ENCODE measurements at regions not wholly inside any gene's neighbourhood (a gene's known extent, or its start where the extent isn't known, plus 50 kb on each side); places are given as distances from the start of the nearest gene placed in this dataset.
"Not testable (repeated sequence)": the region's sequence is repeated elsewhere in the genome, so short reads cannot be mapped to it uniquely, and the experiment has no call there.

DNA sequence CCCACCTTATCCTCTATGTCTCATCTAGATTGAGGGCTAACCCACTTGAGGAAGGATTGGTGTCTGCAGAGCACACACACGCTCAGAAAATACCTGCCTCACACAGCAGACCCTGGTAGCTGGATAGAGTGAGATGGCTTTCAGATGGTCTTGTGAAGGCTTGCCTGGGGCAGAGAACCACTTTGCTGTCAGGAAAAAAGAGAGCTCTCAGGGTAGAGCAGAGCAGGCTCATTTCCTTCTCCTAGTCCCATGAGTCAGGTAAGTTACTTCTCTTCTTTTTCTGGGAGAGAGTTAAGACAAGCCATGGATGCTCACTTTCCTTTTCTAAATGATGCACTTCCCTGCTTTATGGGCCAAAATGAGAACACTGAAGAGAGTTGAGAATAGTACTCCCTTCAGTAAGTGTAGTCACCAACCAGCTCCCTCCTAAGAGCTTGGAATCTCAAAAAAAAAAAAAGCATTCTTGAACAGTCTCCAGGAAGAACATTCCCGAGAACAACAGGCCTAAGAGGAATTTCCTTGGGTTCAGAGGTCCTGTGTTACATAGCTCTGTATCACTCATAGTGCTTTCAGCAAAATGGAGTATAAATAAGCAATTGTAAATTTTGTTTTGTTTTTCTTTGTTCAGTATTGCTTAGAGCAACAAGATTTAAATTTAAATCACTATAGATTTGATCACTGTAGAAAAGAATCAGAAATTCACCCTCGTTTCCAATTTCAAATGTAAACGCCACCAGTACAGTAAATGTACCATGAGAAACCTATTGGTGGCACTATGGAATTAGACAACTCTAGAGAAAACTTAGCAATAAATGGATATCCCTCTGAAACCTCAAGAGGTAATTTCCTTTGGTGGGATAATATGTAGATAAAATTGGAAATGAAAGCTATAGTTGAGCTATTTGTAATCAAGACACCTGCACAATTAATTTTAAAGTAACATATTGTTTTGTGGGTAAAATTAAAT lies 530.3 kb downstream of the RFPL4B start:
- DNase-seq (ENCODE audit: low read depth in 2 of 2) = no peak

DNA sequence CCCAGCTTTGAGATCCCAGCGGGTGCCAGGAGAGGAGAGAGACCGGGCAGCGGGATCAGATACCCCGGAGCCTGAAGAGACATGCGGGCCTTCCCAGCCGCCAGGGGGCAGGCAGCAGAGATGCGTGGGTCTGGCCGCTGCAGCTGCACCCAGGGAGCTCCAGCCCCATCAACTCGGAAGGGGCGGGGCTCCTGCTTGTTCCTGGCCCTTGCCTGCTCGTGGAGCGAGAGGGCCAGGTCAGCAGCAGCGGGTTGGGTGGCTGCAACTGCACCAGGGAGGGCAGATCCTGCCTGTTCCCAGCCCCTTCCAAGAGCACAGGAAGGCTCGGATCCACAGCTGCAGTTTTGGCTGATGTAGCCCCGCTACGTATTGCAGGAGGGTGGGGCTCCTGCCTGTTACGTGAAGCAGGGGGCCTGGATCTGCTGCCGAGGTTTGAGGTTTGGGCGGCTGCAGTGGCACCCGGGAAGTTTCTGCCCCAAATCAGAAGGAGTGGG lies 532.8 kb downstream of the RFPL4B start:
- no peak for DNase-seq (ENCODE audit: low read depth in 2 of 2)

DNA sequence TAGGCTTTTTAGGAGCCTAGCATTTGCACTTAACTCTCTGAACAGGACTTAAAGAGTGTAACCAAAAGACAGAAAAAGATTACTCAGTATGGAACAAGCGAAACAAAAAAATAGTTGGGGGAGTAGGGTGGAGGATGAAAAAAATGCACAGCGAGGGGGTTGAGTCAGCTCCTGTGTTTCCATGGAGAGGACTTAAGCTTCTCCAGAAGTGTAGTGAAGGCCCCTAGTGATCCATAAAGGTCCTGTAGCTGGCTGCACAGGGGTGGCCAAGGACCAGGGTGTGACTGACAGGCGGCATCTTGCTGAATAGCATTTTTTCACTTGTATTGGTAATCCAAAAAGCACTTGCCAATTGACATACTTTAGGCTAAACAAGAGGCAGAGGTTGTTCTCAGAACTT lies 533.9 kb downstream of the RFPL4B start:
- no peak for DNase-seq (ENCODE audit: low read depth in 2 of 2)

DNA sequence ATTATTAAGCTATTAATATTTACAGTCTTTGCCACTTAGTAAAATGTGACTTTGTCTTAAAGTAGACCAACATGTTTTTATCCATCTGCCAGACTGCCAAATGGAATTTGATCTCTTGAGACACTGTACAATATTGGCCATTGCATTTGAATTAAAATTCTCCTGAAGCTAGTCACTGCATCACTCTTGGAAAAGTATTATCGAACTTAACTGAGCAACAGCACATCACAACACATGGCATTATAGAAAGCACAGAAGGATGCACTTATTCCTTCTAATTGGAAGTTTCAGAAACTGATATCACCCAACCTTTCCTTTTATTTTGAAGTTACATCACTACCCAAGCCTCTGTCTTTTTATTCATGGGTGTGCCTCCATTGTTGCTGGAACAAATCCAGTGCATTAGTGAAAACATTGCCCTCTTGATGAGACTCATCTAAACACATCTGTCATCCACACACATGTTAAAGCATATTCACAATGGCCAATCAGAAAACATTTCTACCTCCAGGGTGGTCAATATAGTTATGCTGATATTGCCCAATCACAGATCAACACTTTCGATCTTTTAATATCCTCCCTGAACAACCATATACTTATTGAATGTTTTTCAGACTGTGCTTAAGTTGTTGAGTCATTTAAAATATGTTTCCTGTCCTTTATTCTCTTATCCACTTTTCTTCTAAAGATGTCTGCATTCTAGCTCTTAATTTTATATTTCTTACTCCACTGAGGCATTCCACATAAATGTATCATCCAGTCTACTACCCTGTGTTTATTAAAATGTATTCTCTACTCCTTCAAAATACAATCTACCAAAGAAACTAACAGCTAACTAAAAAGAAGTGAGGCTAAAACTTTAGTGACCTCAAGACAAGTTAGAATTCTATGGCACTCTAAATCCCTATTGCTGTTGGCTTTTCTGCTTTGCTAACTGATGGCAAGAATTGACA lies 535.0 kb downstream of the RFPL4B start:
- DNase-seq (ENCODE audit: low read depth in 2 of 2) = no peak

DNA sequence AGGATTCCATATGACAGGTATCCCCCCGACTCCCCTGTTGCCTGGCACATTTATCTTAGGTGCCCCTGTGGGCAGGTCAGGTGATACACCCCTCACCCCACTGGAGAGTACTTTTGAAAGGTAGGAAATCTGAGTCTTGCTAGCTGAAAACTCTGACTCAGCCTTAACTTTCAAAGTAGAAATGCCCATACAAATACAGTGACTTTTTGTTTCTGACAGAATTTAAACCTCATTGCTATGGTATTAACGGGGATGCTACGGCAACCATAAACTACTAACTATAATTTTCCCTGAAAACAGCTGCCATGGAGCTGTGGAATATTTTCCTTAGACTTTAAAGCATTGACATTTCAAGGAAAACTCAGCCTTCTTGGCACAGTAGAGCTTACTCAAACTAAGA lies 536.0 kb downstream of the RFPL4B start:
- DNase-seq (ENCODE audit: low read depth in 2 of 2) = no peak

DNA sequence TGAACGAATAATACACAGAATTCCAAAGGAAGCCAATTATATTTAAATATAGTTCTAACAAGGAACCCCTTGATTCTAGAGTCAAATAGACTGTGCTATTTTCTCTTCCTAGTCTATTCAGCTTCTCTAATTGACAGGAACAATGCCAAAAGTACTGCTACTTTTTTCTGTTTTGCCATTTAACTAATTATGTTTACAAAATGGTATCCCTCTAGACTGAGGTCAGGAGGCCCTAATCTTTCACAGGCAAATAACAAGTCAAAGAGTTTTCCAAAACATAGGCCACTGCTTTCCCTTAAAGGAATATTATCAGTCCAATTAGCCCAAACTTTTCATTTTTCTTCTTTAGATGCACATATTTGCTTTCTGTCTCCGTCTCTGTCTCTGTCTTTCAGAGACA lies 539.3 kb downstream of the RFPL4B start:
- DNase-seq (ENCODE audit: low read depth in 2 of 2) = no peak

DNA sequence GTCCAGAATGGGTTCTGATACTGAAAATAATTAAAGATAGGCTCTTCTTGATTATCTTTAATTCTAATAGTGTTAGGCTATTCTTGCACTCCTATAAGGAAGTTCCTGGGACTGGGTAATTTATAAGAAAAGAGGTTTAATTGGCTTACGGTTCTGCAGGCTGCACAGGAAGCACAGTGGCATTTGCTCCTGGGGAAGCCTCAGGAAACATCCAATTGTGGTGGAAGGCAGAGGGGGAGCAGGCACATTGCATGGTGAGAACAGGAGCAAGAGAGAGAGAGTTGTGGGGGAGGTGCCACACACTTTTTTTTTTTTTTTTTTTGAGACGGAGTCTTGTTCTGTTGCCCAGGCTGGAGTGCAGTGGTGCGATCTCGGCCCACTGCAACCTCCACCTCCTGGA lies 540.3 kb downstream of the RFPL4B start:
- not testable (repeated sequence) for DNase-seq (ENCODE audit: low read depth in 2 of 2)

DNA sequence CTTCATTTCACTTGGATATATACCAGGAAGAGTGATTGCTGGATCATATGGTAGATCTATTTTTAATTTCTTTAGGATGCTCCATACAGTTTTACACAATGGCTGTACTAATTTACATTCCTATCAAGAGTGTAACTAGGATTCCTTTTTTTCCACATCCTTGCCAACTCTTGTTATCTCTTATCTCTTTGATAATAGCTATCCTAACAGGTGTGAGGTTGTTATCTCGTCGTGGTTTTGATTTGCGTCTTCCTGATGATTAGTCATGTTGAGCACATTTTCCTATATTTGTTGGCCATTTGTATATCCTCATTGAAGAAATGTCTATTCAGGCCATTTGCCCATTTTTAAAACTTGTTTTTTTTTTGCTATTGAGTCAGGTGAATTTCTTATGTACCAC lies 552.4 kb downstream of the RFPL4B start:
- no peak for DNase-seq (ENCODE audit: low read depth in 2 of 2)

DNA sequence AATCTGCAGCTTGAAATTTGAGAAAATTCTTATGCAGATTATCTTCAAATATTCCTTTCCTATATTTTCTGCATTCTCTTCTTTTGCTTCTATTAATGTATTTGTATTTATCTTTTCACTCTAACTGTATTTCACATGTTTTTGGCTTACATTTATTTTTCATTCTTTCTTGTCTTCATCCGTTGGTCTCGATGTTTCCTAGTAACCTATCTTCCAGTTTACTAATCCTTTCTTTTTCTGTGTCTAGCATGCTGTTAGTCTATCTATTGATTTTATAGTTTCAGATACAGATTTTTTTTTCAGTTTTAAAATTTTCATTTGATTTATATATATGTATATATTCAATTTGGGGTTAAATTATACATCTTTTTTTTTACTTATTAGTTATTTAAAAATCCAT lies 556.2 kb downstream of the RFPL4B start:
- no peak for DNase-seq (ENCODE audit: low read depth in 2 of 2)

DNA sequence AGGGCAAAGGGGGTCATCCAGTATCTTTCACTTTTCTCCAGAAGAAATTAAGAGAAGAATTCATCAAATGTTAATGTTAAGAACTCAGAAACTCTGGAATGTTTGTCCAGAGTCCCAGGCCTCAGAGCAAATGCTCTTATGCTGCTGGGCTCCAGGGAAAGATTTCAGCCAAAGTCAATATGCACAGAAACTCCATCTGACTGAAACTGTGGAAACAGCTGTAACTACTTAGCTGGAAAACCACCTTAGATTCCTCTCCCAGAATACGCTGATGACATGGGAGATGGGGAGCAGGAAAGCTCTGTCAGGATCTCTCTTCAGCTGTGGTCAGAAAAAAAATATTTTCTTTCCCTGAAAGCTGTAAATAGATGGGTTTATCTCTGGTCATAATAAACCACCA lies 559.6 kb downstream of the RFPL4B start:
- DNase-seq (ENCODE audit: low read depth in 2 of 2) = no peak

DNA sequence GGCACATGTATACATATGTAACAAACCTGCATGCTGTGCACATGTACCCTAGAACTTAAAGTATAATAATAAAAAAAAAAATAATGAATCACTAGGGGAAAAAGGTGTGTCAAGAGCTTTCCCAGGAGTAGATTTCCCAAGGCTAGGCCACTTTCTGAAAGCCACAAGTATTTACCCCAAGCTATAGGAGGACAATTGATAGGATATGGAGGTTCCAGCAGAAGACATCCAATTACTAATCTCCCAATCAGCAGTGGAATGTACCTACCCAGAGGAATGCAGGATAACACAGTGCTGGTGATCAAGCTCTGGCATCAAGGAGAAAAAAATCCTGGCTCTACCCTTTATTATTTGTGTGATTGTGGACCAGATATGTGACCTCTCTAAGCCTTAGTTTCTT lies 562.7 kb downstream of the RFPL4B start:
- DNase-seq (ENCODE audit: low read depth in 2 of 2) = no peak

DNA sequence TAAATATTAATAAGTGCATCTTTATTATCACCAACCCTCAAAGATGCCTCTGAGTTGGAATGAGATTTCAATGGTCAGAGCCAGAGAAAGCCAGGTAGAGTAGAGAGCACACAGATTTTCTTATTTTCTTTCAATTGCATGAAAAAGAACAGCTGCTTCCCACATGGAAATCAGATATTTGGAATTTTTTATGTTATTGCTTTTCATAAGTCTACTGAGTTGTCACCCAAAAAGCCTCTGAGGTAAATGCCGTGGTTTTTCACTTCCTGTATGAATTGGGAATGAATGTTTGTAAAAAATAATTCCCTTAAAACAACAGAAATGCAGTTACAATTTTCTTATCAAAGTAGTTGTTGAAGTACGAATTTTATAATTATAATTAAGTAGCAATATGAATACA lies 563.1 kb downstream of the RFPL4B start:
- no peak for DNase-seq (ENCODE audit: low read depth in 2 of 2)

DNA sequence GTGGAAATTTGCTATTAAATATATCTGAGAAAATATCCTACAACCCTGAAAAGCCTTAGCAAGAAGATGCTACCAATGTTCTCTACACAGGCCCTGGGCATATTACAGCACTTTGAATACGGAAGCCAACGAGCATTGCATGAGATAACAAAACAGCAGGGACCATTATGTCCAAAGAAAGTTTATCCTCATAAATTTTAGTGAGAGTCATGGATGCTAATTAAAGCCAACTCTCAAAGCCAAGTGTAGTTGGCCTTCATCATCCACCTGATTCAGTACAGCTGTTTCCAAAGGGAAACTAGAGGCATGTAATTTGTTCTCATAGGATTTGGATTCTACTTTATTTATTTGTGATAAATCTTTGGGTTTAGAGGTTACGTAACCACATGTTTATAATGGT lies 564.8 kb downstream of the RFPL4B start:
- no peak for DNase-seq (ENCODE audit: low read depth in 2 of 2)

DNA sequence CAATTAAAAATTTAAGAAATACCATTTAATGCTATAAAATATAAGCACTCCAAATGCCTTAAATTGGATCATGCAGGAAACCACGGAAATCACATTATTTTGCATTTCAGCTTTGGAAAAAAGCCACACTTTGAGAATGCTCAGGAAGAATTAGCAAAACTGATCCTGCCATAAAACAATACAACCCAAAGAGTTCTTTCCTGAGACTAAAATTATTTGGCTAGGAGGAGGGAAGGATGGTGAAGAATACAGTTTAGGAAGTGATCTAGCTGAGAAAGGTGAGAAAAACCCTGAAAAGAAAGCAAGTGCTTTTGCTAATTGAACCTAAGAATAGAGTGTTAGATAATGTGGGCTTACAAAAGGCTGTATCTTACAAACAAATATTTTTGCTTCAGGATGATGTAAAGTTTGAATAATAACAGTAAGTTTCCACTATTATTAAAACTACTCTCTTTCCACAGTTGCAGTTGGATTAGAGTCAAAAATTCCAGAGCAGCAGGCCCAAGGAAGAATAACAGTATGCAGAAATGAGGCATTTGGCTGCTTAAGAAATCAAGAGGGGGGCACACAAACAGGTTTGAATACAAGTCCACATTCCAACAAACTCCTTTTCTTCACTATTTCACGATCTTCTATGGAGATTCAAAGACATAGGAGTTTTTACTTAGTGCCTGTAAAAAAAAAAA lies 565.4 kb downstream of the RFPL4B start:
- no peak for DNase-seq (ENCODE audit: low read depth in 2 of 2)

DNA sequence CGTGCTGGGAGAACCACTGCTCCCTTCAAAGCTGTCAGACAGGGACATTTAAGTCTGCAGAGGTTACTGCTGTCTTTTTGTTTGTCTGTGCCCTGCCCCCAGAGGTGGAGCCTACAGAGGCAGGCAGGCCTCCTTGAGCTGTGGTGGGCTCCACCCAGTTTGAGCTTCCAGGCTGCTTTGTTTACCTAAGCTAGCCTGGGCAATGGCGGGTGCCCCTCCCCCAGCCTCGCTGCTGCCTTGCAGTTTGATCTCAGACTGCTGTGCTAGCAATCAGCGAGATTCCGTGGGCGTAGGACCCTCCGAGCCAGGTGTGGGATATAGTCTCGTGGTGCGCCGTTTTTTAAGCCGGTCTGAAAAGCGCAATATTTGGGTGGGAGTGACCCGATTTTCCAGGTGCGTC lies 572.6 kb downstream of the RFPL4B start:
- not testable (repeated sequence) for DNase-seq (ENCODE audit: low read depth in 2 of 2)

DNA sequence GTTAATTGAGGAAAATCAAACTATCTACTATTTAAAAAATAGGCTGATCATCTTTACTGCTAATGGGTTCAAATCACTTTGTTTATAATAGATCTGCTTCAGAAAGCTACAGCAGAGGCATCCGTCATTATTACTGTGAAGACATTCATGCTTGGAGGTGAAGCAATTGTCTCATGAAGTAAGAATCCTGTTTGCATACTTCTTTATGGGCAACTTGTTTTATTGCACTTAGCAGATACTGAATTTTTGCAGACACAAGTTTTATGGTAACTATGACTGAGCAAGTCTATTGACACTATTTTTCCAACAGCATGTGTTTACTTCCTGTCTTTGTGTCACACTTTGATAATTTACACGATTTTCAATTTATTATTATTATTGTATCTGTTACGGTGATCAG lies 573.9 kb downstream of the RFPL4B start:
- no peak for DNase-seq (ENCODE audit: low read depth in 2 of 2)

DNA sequence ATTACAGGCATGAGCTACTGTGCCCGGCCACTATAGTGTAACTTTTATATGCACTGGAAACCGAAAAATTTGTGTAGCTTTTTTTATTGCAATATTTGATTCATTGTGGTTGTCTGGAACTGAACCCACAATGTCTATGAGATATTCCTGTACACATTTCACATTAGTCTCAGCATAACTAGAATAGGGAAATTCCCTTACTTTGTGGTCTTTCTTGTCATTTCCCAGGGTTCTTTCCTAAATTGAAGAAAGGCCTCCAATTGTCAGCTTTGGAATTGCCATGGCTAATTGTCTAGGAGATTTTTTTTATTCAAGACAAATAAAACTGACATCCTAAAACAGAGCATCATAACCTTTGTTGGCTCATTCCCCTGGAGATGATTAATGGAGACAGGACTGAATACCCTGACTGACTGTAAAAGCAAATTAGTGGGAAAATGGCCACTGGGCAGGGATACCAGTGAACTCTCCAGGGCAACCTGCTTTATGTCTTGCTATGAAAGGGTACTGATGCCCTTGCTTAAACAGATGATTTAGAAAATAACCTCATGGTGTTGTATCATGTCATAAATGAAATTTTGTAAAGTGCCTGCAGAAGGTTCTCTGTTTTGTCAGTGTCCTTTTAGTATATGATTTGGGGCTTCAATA lies 576.9 kb downstream of the RFPL4B start:
- no peak for DNase-seq (ENCODE audit: low read depth in 2 of 2)

DNA sequence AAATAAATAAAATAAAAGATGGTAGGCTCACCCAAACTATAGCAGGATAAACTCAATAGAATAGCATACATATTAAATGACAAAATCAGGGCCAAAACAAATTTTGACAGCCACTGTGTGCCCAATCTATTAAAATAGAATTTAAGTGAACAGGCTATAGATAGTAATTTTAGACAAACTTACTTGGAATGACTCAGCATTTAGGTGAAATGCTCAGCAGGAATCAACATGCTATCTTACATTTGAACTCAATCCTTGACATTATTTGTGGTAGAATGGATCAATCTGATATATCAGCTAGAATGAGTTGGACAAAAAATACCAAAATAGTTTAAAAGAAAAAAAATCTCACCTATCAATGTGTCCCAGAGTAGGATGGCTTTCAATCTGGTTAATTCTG lies 578.6 kb downstream of the RFPL4B start:
- DNase-seq (ENCODE audit: low read depth in 2 of 2) = no peak

DNA sequence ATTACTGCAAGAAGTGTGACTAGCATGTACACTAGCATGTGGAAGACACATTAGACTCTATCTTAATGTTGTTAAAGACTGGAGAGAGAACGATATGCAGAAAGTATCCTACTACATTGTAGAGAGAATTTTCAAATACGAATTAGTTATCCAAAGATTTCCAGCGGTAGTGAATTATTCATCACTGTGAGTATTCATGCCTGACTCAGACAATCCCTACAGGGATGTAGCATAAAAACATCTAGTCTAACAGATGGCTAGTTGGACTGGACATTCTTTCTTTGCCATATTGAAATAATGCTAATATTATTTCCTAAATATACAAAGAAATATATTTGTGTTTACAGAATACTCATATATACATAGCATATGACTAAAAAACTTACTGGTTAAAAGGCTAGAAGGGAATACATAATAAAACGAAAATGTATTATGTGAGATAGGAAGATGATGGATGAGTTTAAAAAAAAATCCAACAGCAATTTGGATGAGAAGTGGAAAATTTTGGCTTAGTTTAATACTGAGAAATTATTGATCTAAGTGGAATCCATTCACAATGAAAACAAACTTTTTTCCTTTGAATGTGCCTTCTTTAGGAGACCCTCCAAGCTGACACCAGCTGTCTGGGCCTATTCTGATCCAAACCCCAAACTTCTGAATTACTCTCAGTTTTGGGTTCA lies 580.7 kb downstream of the RFPL4B start:
- DNase-seq (ENCODE audit: low read depth in 2 of 2) = no peak

DNA sequence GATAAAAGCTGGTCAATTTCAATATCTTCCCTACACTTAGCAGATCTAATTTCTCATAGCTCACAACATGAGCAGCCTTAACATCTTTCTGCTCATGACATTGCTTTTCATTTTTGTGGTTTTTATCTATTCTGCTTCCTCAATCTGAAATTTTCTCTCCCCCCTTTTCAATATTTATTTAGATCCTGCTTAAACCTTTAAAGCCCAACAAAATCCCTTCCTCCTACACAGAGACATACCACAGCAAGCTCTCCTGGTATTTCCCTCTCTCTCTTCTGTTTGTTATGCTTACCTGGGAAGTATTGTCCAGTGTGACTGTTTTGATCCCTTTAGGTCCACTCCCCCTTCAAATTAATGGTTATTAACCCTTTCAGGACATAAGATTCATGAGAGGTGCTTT lies 582.5 kb downstream of the RFPL4B start:
- DNase-seq (ENCODE audit: low read depth in 2 of 2) = no peak

DNA sequence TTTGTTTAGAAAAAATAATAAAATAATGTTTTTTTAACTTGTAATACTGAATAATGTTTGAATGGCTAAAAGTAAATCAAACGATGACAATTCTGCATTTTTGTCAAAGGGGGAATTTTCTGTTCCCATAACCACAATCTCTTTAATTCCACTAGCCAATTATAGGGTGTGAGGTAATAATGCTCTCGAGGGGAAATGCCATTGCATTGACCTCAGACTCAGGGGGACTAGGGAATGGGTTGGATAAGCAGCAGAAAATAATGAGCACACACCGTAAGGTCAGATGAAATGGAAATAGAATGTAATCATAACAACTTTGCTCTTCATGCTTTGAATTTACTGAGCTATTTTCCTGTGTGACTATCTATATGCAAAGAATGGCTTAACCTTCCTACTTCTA lies 584.7 kb downstream of the RFPL4B start:
- no peak for DNase-seq (ENCODE audit: low read depth in 2 of 2)

Data from activated CD4-positive, alpha-beta T cell treated with anti-CD3 and anti-CD28 coated beads for 24 hours (primary cell).